Left colon (tissue), 2 donors: ENCODE measurements at regions not wholly inside any gene's neighbourhood (a gene's known extent, or its start where the extent isn't known, plus 50 kb on each side); places are given as distances from the start of the nearest gene placed in this dataset.
"Not testable (repeated sequence)": the region's sequence is repeated elsewhere in the genome, so short reads cannot be mapped to it uniquely, and the experiment has no call there.

Experiments
- ATAC-seq: fragments of 200-7000 bp; cut with Tn5 transposase; one replicate; pipeline ENCODE4 v1.9.1; 2020; ENCODE audit warnings: mild to moderate bottlenecking, moderate library complexity
- DNase-seq, 2 donors: peaks; one replicate each; pipeline ENCODE4 v3.0.0-alpha.2; 2020
- intact Hi-C, 2 donors: fragments of 100-400 bp; cut with DNase I in 1 of 2; cut with micrococcal nuclease in 1 of 2; formaldehyde crosslinking; loops; one replicate each; pipeline versions ENCODE4 v1.11.2 to v1.14.0; 2022; cut with DNase I, micrococcal nuclease
- donor health status: DM: no; HTN: no; CAD: no.
- donor health status: DM: yes; HTN: yes; CAD: no.

DNA sequence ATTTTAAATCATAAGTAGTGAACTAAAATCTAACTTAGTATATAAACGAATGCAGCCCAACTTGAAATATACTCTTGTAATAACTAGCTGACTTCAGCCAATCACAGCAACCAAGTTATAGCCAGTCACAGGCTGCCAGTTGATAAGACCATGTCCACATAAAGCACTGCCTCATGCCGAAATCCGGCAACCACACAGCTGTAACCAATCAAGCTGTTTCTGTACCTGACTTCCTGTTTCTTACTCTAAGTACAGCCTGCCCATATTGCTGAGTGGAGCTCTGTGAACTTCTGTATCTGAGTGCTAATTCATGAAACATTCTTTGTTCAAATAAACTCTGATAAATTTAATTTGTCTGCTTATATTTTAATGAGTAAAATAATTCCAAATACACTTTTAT, 805.3 kb upstream of the EPHA5 start:
- no peak for DNase-seq
- intact Hi-C loops, result no loop called here
- ATAC-seq, result no peak

- ATAC-seq (no peak), DNase-seq (no peak)
- intact Hi-C loops, result no loop called here
Observed at GRCh38 chr4:66465111-66465510, 794.8 kb upstream of the EPHA5 start.

DNA sequence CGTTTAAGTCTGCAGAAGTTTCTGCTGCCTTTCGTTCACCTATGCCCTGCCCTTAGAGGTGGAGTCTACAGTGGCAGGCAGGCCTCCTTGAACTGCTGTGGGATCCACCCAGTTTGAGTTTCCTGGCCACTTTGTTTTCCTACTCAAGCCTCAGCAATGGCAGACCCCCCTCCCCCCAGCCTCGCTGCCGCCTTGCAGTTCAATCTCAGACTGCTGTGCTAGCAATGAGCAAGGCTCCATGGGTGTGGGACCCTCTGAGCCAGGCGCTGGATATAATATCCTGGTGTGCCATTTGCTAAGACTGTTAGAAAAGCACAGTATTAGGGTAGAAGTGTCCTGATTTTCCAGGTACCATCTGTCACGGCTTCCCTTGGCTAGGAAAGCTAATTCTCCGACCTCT, 792.6 kb upstream of the EPHA5 start:
- intact Hi-C loops, ATAC-seq, DNase-seq: not testable (repeated sequence)

DNA sequence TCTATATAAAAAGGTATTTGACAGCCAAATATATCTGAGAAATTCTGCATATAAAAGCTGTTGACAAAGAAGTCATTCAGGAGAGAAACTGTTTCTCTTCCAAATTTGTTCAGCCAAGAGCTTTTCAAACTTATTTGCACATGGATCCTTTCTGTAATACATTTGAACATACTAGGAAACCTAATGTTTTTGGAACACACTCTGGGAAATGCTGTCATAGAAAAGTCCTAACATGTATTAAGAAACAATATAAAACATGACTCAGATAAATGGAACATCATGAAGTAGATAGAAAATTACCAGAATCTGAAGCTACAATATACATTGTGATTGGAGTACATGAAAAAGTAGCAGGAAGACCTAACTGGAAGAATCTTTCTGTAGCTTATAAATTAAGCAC, 781.5 kb upstream of the EPHA5 start:
- DNase-seq (no peak), ATAC-seq (no peak)
- intact Hi-C loops, result no loop called here

DNA sequence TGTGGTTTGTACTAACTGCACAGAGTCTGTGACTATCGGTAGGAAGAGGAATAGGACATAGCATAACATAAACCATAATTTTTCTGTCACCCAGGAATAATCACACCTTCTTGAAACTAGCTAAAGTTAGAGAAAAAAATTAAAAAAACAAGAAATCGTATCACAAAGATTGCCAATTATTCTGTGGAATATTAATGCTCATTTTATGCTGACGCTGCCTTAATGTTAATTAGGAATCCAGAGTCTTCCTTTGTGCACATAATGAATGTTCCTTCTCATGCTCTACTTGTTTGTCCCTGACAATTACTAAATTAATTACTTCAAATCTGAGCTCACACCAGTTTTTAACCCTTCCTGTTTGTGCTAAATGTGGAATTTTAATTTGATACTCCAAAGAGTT, 772.7 kb upstream of the EPHA5 start:
- intact Hi-C loops, result no loop called here
- no peak for DNase-seq

DNA sequence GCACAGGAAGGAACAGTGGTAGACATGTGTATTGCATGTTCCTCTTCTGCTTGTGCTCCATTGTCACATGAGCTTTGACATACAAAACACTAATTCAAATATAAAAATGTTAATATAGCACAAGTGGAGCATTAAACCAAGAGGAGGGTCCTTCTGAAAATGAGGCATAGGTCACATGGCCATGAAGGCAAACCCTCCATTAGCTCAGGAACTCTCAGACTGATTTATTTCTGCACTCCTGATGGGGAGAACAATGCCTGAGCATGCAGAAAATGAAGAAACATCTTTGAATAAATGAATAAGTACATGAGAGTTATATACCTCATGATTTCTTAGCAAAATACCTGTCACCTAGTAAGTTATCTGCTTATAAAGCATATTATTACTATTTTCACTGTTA, 769.2 kb upstream of the EPHA5 start:
- intact Hi-C loops, result no loop called here
- ATAC-seq (no peak), DNase-seq (no peak)

More for the DNA sequence above, 772.7 kb upstream of the EPHA5 start:
- ATAC-seq, result no peak

DNA sequence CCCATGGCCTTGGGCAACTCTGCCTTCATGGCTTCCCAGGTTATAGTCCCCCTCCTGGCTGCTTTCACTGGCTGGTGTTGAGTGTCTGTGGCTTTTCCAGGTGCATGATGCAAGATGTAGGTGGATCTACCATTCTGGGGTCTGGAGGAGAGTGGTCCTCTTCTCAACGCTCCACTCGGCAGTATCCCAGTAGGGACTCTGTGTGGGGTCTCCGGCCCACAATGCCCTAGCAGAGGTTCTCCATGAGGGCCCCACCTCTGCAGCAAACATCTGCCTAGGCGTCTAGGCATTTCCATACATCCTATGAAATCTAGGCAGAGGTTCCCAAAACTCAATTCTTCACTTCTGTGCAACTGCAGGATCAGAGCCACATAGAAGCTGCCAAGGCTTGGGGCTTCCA, 763.4 kb upstream of the EPHA5 start:
- ATAC-seq (no peak), DNase-seq (no peak)
- intact Hi-C loops, result no loop called here

DNA sequence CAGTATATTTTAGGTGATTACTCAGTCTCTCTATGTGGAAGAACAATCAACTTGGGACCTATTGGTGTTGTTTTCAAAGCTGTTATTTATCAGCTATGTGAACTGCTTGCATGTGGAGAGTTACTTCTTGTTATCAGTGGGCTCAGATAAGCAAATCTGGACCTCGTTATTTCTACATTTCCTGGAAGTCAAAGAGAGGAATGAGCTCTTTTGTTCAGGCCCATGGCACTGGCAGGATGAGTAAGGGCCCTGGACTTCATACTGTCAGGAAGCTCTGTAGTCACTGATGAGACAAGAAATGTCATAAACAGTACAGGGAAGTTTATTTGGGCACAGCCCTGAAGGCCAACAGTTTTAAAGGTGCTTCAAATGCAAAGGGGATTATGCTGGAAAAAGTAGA, 760.6 kb upstream of the EPHA5 start:
- no peak for DNase-seq
- no peak for ATAC-seq
- intact Hi-C loops, result no loop called here

DNA sequence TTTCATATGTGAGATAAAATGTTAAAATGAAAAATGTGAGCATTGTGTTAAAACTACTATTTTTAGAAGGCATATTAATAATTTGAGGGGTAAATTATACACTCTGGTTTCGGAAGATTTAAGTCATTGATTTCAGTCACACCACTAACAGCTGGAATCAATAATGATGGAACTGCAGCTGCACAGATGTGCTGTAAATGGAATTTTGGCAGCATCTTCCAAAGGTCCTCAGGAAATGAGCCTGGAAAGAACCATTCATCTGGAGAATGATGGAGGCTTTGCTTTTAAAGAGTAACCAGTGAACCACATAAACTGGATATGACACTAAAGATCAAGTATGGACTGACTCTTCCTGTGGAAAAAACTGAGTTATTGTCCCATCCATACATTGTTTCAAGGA, 759.0 kb upstream of the EPHA5 start:
- intact Hi-C loops, result no loop called here
- ATAC-seq (no peak), DNase-seq (no peak)

DNA sequence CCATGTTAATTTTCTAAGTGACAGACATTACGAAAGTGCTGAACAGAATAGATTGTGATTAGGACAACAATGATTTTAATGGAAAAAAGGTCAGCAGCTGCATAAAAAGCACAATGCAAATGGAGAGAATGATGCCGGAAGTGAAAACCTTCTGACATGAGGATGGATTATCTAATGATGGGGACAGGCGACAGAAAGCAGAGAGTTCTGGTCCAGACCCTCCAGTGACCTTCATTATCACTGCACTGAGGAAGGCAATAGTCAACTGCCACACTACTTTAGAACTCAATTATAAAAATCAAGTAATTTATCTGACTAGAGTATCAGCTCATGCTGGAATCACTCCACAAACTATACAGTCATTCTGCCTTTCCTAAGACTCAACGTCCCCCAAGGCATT, 746.1 kb upstream of the EPHA5 start:
- ATAC-seq, result no peak
- DNase-seq, result no peak
- intact Hi-C loops, result no loop called here

- intact Hi-C loops, result no loop called here
- no peak for ATAC-seq
- no peak for DNase-seq
Observed at GRCh38 chr4:66404141-66404540, 733.9 kb upstream of the EPHA5 start.

GRCh38 chr4:66376921-66377320, 706.6 kb upstream of the EPHA5 start:
- intact Hi-C loops, result no loop called here
- DNase-seq, result no peak
- ATAC-seq, result no peak

DNA sequence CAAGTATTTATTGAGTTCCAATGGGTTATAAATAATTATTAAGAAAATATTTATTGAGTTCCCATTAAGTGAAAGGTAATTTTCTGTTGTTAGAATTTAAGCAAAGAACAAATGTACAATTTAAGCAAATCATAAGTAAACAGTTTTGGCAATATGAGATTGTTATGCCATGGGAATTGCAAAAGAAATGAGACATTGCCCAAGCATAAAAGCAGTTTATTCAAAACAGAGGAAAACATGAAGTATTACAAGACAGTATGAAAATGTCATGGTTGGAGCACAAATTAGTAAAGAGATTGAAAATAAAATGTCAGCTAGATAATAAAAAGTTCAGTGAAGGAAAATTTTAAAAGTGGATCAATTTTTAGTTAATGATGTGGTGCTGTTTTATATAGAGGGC, 706.1 kb upstream of the EPHA5 start:
- intact Hi-C loops, result no loop called here
- DNase-seq, result no peak

DNA sequence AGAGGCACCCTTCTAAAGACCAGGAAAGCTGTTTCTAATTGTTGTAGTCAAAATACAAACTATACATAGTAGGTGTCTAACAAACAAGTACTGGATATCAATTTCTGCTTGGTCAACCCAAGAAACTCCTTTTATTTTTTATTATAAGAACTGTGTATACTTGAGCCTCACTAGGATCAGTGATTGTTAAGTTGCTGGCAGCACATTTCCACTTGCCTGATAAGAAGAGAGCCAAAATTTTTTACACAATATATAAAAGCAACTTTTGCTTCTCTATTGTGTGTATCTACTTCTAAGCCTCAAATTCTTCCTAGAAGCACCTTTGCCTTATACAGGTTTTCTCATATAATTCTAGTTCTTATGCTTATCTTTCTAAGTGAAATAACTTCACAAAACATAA, 703.0 kb upstream of the EPHA5 start:
- DNase-seq (no peak), ATAC-seq (no peak)
- intact Hi-C loops, result no loop called here

More for the DNA sequence above, 706.1 kb upstream of the EPHA5 start:
- no peak for ATAC-seq

DNA sequence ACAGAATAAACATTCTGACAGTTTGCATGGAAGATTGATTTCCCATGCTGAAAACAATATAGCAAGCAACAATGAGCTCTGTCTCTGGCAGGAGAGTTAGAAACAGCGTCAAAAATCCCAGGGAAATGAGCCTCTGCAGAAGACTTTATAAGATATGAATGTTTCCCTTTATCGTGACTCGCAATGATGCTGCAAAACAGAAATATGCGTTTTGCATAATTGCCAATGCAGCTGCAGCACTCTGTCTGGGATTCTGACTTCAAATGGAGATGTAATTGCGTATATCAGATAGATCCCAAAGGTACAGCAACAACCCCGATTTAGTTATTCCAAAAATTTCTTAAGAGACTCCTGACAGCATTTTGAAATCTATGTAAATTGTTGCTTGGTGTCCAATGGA, 702.4 kb upstream of the EPHA5 start:
- no peak for ATAC-seq
- intact Hi-C loops, result no loop called here
- no peak for DNase-seq

DNA sequence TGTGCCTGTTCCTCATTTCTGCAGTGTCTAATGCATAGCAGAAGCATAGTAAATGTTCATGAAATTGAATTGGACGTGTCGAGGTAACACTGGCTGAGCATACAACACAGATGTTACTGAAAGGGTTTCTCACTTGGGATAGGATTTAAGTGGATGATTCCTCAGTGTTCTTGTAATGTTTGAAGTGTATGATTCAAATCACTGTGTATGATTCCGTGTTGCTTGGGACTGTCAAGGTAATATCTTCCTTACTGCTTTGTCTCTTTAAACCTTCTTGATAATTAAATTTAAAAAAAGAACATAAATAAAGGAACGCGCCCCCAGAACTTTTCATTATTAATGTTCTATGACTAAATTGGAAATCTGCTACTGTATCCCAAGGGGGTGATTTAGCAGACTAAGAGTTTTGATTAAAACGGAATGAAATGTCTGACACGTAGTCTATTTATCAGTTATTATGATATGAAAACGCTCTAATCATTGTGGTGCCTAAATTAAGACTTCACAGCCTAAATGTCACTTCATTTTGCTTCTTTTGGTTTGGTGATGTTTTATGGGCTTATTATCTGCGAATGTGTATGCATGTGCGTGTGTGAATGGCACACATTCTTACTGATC, 696.9 kb upstream of the EPHA5 start:
- intact Hi-C loops, result no loop called here
- no peak for ATAC-seq

DNA sequence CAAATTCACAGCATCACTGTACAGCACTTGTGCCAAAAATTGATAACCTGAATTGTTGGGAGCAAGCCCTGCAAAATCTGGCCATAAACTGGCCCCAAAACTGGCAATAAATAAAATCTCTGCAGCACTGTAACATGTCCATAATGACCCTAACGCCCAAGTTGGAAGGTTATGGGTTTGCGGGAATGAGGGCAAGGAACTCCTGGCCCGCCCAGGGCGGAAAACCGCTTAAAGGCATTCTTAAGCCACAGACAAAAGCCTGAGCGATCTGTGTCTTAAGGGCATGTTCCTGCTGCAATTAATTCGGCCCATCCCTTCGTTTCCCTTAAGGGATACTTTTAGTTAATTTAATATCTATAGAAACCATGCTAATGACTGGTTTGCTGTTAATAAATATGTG, 690.1 kb upstream of the EPHA5 start:
- ATAC-seq, DNase-seq, intact Hi-C loops: not testable (repeated sequence)

More for the DNA sequence above, 696.9 kb upstream of the EPHA5 start:
- DNase-seq, result no peak

GRCh38 chr4:66357316-66357715, 687.0 kb upstream of the EPHA5 start:
- intact Hi-C loops, result no loop called here
- no peak for DNase-seq
- ATAC-seq, result no peak

DNA sequence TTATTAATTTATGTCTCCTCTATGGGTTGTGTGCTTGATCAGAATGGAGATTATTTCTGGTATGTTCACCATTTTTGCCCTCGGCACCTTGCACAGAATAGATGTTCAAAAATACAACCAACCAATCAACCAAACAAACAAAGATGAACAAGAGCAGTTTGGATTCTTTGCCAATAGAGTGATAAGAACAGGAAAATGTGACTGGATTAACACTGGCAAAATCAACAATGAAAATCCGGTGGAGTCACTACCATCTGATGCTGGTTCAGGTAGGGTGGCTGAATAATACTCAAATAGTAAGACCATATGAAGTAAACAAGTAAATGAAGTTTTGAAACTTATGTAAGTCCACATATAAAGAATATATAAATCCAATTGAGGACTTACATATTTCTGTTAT, 685.0 kb upstream of the EPHA5 start:
- ATAC-seq, result no peak
- intact Hi-C loops, result no loop called here
- no peak for DNase-seq

- DNase-seq, result no peak
- intact Hi-C loops, result no loop called here
- ATAC-seq, result no peak
Observed at GRCh38 chr4:66351761-66352160, 681.5 kb upstream of the EPHA5 start.

DNA sequence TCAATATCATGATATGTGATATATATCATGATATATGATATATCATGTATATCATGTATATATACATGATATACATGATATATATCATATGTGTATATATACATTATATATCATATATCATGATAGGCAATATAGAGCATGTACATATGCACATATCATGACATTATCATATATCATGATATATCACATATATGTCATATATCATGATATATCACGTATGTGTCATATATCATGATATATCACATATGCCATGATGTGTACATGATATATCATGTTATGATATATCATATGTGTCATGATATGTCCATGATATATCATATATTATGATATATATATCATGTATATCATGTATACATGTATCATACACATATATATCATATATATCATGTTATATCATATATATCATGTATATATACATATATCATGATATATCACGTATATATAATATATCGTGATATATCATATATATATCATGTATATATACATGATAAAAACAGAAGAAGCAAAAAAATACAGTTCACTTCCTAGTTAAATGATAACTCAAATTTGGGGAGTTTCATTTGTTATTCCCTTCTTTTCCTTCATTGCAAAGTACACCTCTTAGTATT, 670.1 kb upstream of the EPHA5 start:
- DNase-seq (no peak), ATAC-seq (no peak)
- intact Hi-C loops, result no loop called here
